ENCODE measurements at regions not wholly inside any gene's neighbourhood (a gene's known extent, or its start where the extent isn't known, plus 50 kb on each side); places are given as distances from the start of the nearest gene placed in this dataset.

- Histone ChIP-seq H3K27me3 (ENCODE audit: insufficient read depth, low read depth, low read length) (no peaks in the 10 kb centered on the region), H3K4me2 (ENCODE audit: low read length) (no peak overlapping the region), H3K79me2 (replicated peaks; ENCODE audit: insufficient read depth, low read length) (no peaks in the 10 kb centered on the region), H3F3A (ENCODE audit: insufficient read depth, low read length, poor library complexity, severe bottlenecking) (no peaks in the 10 kb centered on the region), H3K36me3 (ENCODE audit: insufficient read depth, low read length) (no peaks in the 10 kb centered on the region), H2AFZ (ENCODE audit: low read depth, low read length) (no peak overlapping the region), H3K4me3 (ENCODE audit: low read length) (no peak overlapping the region), H3K9me3 (ENCODE audit: low read length) (no peaks in the 10 kb centered on the region), H3K9me2 (ENCODE audit: insufficient read depth, low read length) (no peaks in the 10 kb centered on the region), H4K20me1 (ENCODE audit: insufficient read depth) (no peaks in the 10 kb centered on the region), H3K9ac (ENCODE audit: low read length) (no peak overlapping the region), H3K27ac (ENCODE audit: low read length) (no peak overlapping the region)
- TF ChIP-seq MXI1 (conservative IDR thresholded peaks at IDR 0.05; ENCODE audit: poor library complexity, severe bottlenecking) (no peak), SMC3 (conservative IDR thresholded peaks at IDR 0.05; ENCODE audit: poor library complexity) (no peak), POLR2AphosphoS5 (IDR thresholded peaks at IDR 0.05) (no peak), TAF1 (IDR thresholded peaks at IDR 0.05; ENCODE audit: low read depth) (no peak), EP300 (conservative IDR thresholded peaks at IDR 0.05; ENCODE audit: poor library complexity, severe bottlenecking) (no peak), REST (IDR thresholded peaks at IDR 0.05; ENCODE audit: borderline replicate concordance) (no peak), CTCF (IDR thresholded peaks at IDR 0.05; ENCODE audit: poor library complexity, severe bottlenecking) (no peak), RAD21 (conservative IDR thresholded peaks at IDR 0.05) (no peak), EZH2 (IDR thresholded peaks at IDR 0.05; ENCODE audit: borderline replicate concordance, insufficient read depth, low read length, poor library complexity, severe bottlenecking) (no peak)
Observed at GRCh38 chr13:55705971-55706370, 1434.7 kb upstream of the PRR20A start.

GRCh38 chr13:55714120-55714519 lies 1426.6 kb upstream of the PRR20A start:
- no peaks in the 10 kb centered on the region for H3K9me2 ChIP-seq (ENCODE audit: insufficient read depth, low read length)
- H3K36me3 ChIP-seq (ENCODE audit: insufficient read depth, low read length) = no peaks in the 10 kb centered on the region
- no peak overlapping the region for H3K4me3 ChIP-seq (ENCODE audit: low read length)
- no peaks in the 10 kb centered on the region for H3F3A ChIP-seq (ENCODE audit: insufficient read depth, low read length, poor library complexity, severe bottlenecking)
- no peaks in the 10 kb centered on the region for H3K27me3 ChIP-seq (ENCODE audit: insufficient read depth, low read depth, low read length)
- H3K4me2 ChIP-seq (ENCODE audit: low read length) = no peak overlapping the region
- H3K27ac ChIP-seq (ENCODE audit: low read length) = no peak overlapping the region
- no peaks in the 10 kb centered on the region for H3K9me3 ChIP-seq (ENCODE audit: low read length)
- TF ChIP-seq TAF1 (IDR thresholded peaks at IDR 0.05; ENCODE audit: low read depth) (no peak), RAD21 (conservative IDR thresholded peaks at IDR 0.05) (no peak), POLR2AphosphoS5 (IDR thresholded peaks at IDR 0.05) (no peak), SMC3 (conservative IDR thresholded peaks at IDR 0.05; ENCODE audit: poor library complexity) (no peak), MXI1 (conservative IDR thresholded peaks at IDR 0.05; ENCODE audit: poor library complexity, severe bottlenecking) (no peak), EP300 (conservative IDR thresholded peaks at IDR 0.05; ENCODE audit: poor library complexity, severe bottlenecking) (no peak), CTCF (IDR thresholded peaks at IDR 0.05; ENCODE audit: poor library complexity, severe bottlenecking) (no peak), REST (IDR thresholded peaks at IDR 0.05; ENCODE audit: borderline replicate concordance) (no peak), EZH2 (IDR thresholded peaks at IDR 0.05; ENCODE audit: borderline replicate concordance, insufficient read depth, low read length, poor library complexity, severe bottlenecking) (no peak)
- H3K79me2 ChIP-seq (replicated peaks; ENCODE audit: insufficient read depth, low read length) = no peaks in the 10 kb centered on the region
- H3K9ac ChIP-seq (ENCODE audit: low read length) = no peak overlapping the region
- H2AFZ ChIP-seq (ENCODE audit: low read depth, low read length) = no peak overlapping the region
- no peaks in the 10 kb centered on the region for H4K20me1 ChIP-seq (ENCODE audit: insufficient read depth)
